ENCODE measurements at regions not wholly inside any gene's neighbourhood (a gene's known extent, or its start where the extent isn't known, plus 50 kb on each side); places are given as distances from the start of the nearest gene placed in this dataset.
A peak's percentile ranks its signal among the peaks of the same experiment; 100 is the strongest.

DNA sequence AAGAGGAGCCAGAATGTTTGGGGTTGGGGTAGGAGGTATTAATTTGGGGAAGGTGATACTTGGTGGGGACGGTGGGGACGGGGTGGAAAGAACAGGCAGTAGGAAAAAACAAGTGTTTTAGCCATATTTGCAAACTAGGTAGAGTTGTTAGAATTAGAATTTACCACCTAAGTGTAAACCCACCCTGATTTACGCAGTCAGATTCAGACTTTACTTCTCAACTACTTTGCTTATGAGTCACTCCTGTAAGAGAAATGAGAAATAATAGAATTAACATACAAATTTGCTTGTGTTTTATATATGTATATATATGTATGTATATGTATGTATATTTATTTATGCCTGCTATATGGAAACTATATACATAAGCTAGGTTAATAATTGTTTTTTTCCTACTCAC, 1168.2 kb upstream of the ZEB2 start:
- DNase-seq (no peak), ATAC-seq (ENCODE audit: low read depth) (peak; percentile 1)
- intact Hi-C loops (cut with micrococcal nuclease): no loop called here
- H3K9ac ChIP-seq (ENCODE audit: low read length): peak overlapping the region; percentile 28
- H3K4me1 Mint-ChIP-seq: peaks cover 34% of the 10 kb centered on the region
- TF ChIP-seq CTCF (IDR thresholded peaks at IDR 0.05): no peak
- TF ChIP-seq EZH2 (IDR thresholded peaks at IDR 0.05; ENCODE audit: borderline replicate concordance, insufficient read depth, low read depth, low read length, poor library complexity, severe bottlenecking): no peak
- no peaks in the 10 kb centered on the region for H3K27me3 Mint-ChIP-seq
- H3K4me3 Mint-ChIP-seq: peak overlapping the region; percentile 77
- H3K36me3 ChIP-seq (replicated peaks in 1 of 2; ENCODE audit: control extremely low read depth in 1 of 2, control insufficient read depth in 1 of 2, extremely low read depth in 1 of 2, insufficient read depth in 2 of 2, low read length in 1 of 2): no peaks in the 10 kb centered on the region
- H3K9me3 ChIP-seq (ENCODE audit: control extremely low read depth in 1 of 3, control insufficient read depth in 2 of 3, insufficient read depth in 1 of 3, low read length in 2 of 3): no peaks in the 10 kb centered on the region
- peak overlapping the region in 1 of 2 donors; percentile 48 for H3K27ac ChIP-seq (ENCODE audit: low read length in 2 of 2)
- peak overlapping the region; percentile 30 for H2AFZ ChIP-seq (ENCODE audit: insufficient read depth, low read depth, low read length, poor library complexity, severe bottlenecking)
- no peaks in the 10 kb centered on the region for H4K20me1 ChIP-seq (ENCODE audit: control insufficient read depth, insufficient read depth, low read length, poor library complexity, severe bottlenecking)
- peak overlapping the region; percentile 75 for H3K27ac Mint-ChIP-seq
- no peaks in the 10 kb centered on the region for H3K9me3 Mint-ChIP-seq (ENCODE audit: insufficient read depth)
- no peaks in the 10 kb centered on the region for H3K79me2 ChIP-seq (ENCODE audit: control insufficient read depth, insufficient read depth, low read length)
- no CpG with 5 or more reads among the region's 3 CpGs for WGBS (ENCODE audit: insufficient coverage)
- H3K27me3 ChIP-seq (replicated peaks in 1 of 4; ENCODE audit: control extremely low read depth in 1 of 4, control insufficient read depth in 3 of 4, insufficient read depth in 4 of 4, low read length in 3 of 4): no peaks in the 10 kb centered on the region
- POLR2A ChIA-PET: no interaction called here
- peaks cover 13 to 15% of the 10 kb centered on the region in 2 donors for H3K4me1 ChIP-seq (ENCODE audit: control insufficient read depth in 2 of 2, insufficient read depth in 2 of 2, low read length in 2 of 2)
- peak overlapping the region in 1 of 5 experiments; percentile 37 for H3K4me3 ChIP-seq (ENCODE audit: control extremely low read depth in 1 of 5, extremely low read depth in 1 of 5, insufficient read depth in 1 of 5, low read depth in 2 of 5, low read length in 4 of 5)
- CTCF ChIA-PET: no interaction called here
- H3K4me2 ChIP-seq (replicated peaks; ENCODE audit: low read depth, low read length, poor library complexity, severe bottlenecking): peak overlapping the region; percentile 43

DNA sequence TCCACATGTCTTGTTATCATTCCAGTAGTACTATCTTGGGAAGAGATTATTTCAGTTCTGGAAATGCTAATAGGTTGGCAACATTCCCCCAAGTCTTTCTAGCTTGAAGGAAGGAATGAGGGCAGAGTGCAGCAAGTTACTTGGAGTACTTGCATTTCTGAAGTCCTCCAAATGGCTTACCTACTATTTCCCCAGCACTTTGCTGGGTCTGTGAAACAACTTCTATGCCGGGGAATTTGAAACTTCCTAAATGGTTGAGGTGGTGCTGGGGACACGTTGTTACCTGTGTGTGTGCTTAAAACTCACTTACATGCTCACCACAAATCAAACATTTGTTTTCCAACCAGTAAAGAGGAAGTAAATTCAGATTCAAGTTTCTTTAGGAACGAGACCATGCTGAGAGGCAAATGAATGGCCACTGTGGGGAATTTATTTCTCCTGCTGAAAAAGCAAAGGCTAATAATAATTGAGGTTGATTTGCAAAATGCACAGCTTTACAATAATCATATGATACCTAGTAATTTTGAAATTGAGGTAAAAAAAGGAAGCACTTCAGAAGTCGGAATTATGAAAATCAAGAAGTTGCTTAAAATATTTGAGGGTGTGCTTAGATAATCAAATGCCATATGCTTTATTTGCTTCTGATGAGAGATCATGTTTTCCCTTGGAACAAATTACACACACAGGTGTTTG, 1167.7 kb upstream of the ZEB2 start:
- Histone ChIP-seq H3K36me3 (replicated peaks in 1 of 2; ENCODE audit: control extremely low read depth in 1 of 2, control insufficient read depth in 1 of 2, extremely low read depth in 1 of 2, insufficient read depth in 2 of 2, low read length in 1 of 2) (no peaks in the 10 kb centered on the region), H3K4me3 (ENCODE audit: control extremely low read depth in 1 of 5, extremely low read depth in 1 of 5, insufficient read depth in 1 of 5, low read depth in 2 of 5, low read length in 4 of 5) (peak overlapping the region in 1 of 5 experiments; percentile 37), H4K20me1 (ENCODE audit: control insufficient read depth, insufficient read depth, low read length, poor library complexity, severe bottlenecking) (no peaks in the 10 kb centered on the region), H3K4me2 (replicated peaks; ENCODE audit: low read depth, low read length, poor library complexity, severe bottlenecking) (peak overlapping the region; percentile 43), H3K4me1 (ENCODE audit: control insufficient read depth in 2 of 2, insufficient read depth in 2 of 2, low read length in 2 of 2) (peaks cover 9 to 10% of the 10 kb centered on the region in 2 donors), H2AFZ (ENCODE audit: insufficient read depth, low read depth, low read length, poor library complexity, severe bottlenecking) (peak overlapping the region; percentile 30), H3K27ac (ENCODE audit: low read length in 2 of 2) (peak overlapping the region in 1 of 2 donors; percentile 48), H3K79me2 (ENCODE audit: control insufficient read depth, insufficient read depth, low read length) (no peaks in the 10 kb centered on the region), H3K27me3 (replicated peaks in 1 of 4; ENCODE audit: control extremely low read depth in 1 of 4, control insufficient read depth in 3 of 4, insufficient read depth in 4 of 4, low read length in 3 of 4) (no peaks in the 10 kb centered on the region), H3K9me3 (ENCODE audit: control extremely low read depth in 1 of 3, control insufficient read depth in 2 of 3, insufficient read depth in 1 of 3, low read length in 2 of 3) (no peaks in the 10 kb centered on the region), H3K9ac (ENCODE audit: low read length) (peak overlapping the region; percentile 28)
- intact Hi-C loops (cut with micrococcal nuclease): no loop called here
- Mint-ChIP-seq H3K27me3 (no peaks in the 10 kb centered on the region), H3K4me1 (peaks cover 28% of the 10 kb centered on the region), H3K9me3 (ENCODE audit: insufficient read depth) (no peaks in the 10 kb centered on the region), H3K4me3 (peak overlapping the region; percentile 77), H3K27ac (peak overlapping the region; percentile 75)
- TF ChIP-seq CTCF (IDR thresholded peaks at IDR 0.05): no peak
- no peak for TF ChIP-seq EZH2 (IDR thresholded peaks at IDR 0.05; ENCODE audit: borderline replicate concordance, insufficient read depth, low read depth, low read length, poor library complexity, severe bottlenecking)
- POLR2A ChIA-PET: no interaction called here
- CTCF ChIA-PET: interaction anchor here (0.7 kb wide), 1 partner anchor 27 kb away, joined by 3 read pairs; no protein-coding TSS in a partner anchor
- peak; percentile 35 for ATAC-seq (ENCODE audit: low read depth)
- no CpG with 5 or more reads among the region's 4 CpGs for WGBS (ENCODE audit: insufficient coverage)
- DNase-seq: peak; percentile 30
